MCF 10A (cell line): ENCODE measurements at regions not wholly inside any gene's neighbourhood (a gene's known extent, or its start where the extent isn't known, plus 50 kb on each side); places are given as distances from the start of the nearest gene placed in this dataset.

Experiments
- BruUV-seq: library from RNA; stranded (reverse); fragments of 400-500 nt; replicated peaks from 2 replicates; lab custom pipeline; 2021; lab: Mats Ljungman, UMichigan
- CTCF ChIA-PET: fragments of 300-600 bp; sonication (Branson Sonifier 250); formaldehyde crosslinking; extraction: SDS; loops from one replicate; lab custom pipeline; 2021; ENCODE audit warnings: antibody characterized with exemption, inconsistent platforms; lab: Yijun Ruan, JAX
- POLR2A ChIA-PET: fragments of 300-600, 350-650 bp; sonication (Branson Sonifier 250); formaldehyde crosslinking; extraction: SDS; loops from one replicate; lab custom pipeline; 2020; ENCODE audit warnings: antibody characterized with exemption, inconsistent platforms; lab: Yijun Ruan, JAX
- DNase-seq: peaks from one replicate; pipeline ENCODE4 v3.0.0-alpha.2; 2018; ENCODE audit not compliant: unreplicated experiment
- H3K27ac Mint-ChIP-seq: one replicate; pipeline ENCODE4 v1.8.0; 2022; ENCODE audit warnings: mild to moderate bottlenecking, low read depth, mixed read lengths; ENCODE audit not compliant: unreplicated experiment
- H3K27me3 Mint-ChIP-seq: one replicate; pipeline ENCODE4 v1.8.0; 2022; ENCODE audit warnings: mixed read lengths; ENCODE audit not compliant: insufficient read depth, unreplicated experiment
- H3K36me3 Mint-ChIP-seq: one replicate; pipeline ENCODE4 v1.8.0; 2022; ENCODE audit warnings: mild to moderate bottlenecking, moderate library complexity, mixed read lengths; ENCODE audit not compliant: insufficient read depth, unreplicated experiment
- H3K4me1 Mint-ChIP-seq: one replicate; pipeline ENCODE4 v1.8.0; 2022; ENCODE audit warnings: mixed read lengths; ENCODE audit not compliant: insufficient read depth, unreplicated experiment
- H3K4me3 Mint-ChIP-seq: one replicate; pipeline ENCODE4 v1.8.0; 2022; ENCODE audit warnings: mild to moderate bottlenecking, moderate library complexity, mixed read lengths; ENCODE audit not compliant: unreplicated experiment
- H3K9me3 Mint-ChIP-seq: one replicate; pipeline ENCODE4 v1.8.0; 2022; ENCODE audit warnings: mixed read lengths; ENCODE audit not compliant: unreplicated experiment
- intact Hi-C: fragments of 100-400 bp; cut with micrococcal nuclease; formaldehyde crosslinking; loops from 2 replicates; pipeline ENCODE4 v1.14.1; 2022
- TF ChIP-seq, protein P1 (sequence below): fragments of 200-600 bp; IDR thresholded peaks from one replicate; pipeline ENCODE4 v1.8.0; 2022; ENCODE audit warnings: antibody characterized with exemption, mild to moderate bottlenecking; ENCODE audit not compliant: unreplicated experiment

DNA sequence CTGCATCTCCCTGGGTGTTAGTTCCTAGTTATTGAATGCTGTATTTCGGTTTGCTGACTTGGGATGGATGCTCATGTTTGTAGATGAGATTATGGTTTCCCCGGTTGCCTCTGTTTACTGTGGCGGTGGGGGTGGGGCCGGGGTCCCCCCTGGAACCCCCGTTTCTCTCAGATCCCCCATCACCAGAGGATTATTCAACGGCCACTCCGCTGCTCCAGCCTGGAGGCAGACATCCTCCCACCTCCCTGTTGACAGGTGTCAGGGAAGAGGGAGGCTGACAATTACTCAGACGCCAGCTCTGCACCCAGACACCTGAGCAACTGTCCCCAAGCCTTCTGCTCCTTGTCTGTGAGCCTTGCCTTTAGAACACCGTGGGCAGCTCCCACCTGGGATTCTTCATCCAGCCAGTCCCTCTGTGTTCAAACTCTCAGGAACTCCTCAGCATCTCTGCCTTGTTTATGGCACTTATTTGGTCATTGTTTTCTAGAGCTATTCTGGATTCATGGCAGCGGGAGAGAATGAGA, 95.9 kb upstream of the PRR20G start:
- POLR2A ChIA-PET, result interaction anchor here (0.7 kb wide), 1 partner anchor 223 kb away, joined by 4 read pairs; no protein-coding TSS in a partner anchor
- intact Hi-C loops, result no loop called here
- TF ChIP-seq, protein P1, sequence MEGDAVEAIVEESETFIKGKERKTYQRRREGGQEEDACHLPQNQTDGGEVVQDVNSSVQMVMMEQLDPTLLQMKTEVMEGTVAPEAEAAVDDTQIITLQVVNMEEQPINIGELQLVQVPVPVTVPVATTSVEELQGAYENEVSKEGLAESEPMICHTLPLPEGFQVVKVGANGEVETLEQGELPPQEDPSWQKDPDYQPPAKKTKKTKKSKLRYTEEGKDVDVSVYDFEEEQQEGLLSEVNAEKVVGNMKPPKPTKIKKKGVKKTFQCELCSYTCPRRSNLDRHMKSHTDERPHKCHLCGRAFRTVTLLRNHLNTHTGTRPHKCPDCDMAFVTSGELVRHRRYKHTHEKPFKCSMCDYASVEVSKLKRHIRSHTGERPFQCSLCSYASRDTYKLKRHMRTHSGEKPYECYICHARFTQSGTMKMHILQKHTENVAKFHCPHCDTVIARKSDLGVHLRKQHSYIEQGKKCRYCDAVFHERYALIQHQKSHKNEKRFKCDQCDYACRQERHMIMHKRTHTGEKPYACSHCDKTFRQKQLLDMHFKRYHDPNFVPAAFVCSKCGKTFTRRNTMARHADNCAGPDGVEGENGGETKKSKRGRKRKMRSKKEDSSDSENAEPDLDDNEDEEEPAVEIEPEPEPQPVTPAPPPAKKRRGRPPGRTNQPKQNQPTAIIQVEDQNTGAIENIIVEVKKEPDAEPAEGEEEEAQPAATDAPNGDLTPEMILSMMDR, result no peak
- Mint-ChIP-seq H3K36me3 (no peaks in the 10 kb centered on the region), H3K27me3 (peaks cover 33% of the 10 kb centered on the region), H3K4me1 (no peaks in the 10 kb centered on the region), H3K4me3 (no peak overlapping the region), H3K9me3 (peaks cover 8% of the 10 kb centered on the region), H3K27ac (no peak overlapping the region)
- CTCF ChIA-PET, result interaction anchor here (0.6 to 0.9 kb wide), 3 partner anchors 67 to 790 kb away, joined by 3 read pairs; no protein-coding TSS in a partner anchor
- no peak for DNase-seq
- no TSS peak for BruUV-seq

DNA sequence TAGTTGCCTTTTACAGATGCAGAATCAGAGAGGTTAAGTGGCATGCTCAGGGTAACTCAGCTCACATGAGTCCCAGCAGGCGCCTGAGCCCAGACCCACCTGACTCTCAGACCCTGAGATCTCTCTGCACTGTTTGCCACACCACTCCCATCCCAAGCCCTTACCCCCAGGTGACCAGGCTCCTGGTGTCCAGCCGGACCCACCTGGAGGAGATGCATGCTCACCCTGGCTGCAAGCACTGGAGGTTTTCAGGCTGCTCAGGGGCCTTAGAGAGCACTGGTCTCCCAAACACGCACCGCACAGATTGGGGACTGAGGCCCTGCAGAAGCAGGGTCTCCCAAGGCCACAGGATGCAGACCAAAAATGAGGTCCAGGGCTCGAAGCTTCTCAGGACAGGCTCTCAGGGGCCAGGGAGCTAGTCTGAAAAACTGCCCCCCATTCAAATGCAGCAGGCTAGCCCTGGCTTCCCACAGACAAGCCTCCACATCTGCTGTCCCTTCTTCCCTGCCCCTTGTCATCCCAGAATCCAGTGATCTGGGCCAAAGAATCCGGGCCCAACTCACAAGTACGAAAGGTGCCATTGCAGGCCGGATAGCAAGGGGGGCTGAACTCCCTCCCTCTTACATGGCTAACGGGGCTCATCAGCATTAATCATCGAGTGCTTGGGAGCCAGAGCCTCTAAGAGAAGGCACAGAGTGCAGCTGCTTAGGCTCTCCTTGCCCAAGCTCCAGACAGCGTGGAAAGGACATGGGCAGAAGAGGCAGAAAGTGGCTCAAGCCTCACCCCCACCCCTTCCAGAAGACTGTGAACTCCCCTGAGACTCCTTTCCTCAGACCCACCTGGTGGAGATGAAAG, 90.2 kb upstream of the PRR20G start:
- H3K27me3 Mint-ChIP-seq, result peaks cover 28% of the 10 kb centered on the region
- ChIA-PET CTCF (no interaction called here), POLR2A (no interaction called here)
- H3K9me3 Mint-ChIP-seq, result peaks cover 8% of the 10 kb centered on the region
- intact Hi-C loops, result no loop called here
- no peak for DNase-seq
- no peaks in the 10 kb centered on the region for H3K36me3 Mint-ChIP-seq
- H3K27ac Mint-ChIP-seq, result no peak overlapping the region
- BruUV-seq, result no TSS peak
- no peaks in the 10 kb centered on the region for H3K4me1 Mint-ChIP-seq
- TF ChIP-seq, protein P1, result no peak
- H3K4me3 Mint-ChIP-seq, result no peak overlapping the region

DNA sequence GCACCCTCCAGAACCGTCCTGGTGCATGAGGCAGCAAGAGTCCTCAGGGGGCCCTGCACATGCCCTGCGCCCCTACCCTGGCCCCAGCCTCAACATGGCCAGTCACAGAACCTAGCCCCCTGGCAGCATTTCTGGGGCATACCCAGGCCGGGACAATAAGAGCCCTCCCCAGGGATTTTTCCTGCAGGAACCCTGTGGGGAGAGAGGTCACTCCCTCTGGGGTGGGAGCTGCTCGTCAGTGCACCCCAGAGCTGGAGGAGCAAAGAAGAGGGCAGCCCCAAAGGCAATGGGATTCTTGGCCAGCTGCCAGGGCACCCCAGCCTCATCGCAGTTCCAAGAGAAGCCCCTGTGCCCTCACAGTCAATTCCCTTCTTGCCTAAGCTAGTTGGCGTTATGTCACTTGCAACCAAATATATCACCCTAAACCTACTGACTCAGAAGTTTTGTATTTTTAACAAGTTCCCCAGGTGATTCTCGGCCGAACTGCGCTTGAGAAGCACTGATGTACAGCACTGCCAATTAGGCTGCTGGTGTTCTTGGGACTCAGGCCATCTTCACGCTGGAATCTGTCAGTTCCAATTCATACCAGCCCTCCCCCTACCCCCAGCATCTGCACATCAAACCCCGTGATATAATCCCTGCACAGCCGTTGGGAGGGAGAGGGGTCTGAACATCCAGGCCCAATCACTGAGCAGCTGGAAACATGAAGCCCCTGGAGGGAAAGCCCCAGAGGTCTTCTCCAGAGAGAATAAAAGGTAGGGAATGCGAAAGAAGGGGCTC, 87.5 kb upstream of the PRR20G start:
- no peaks in the 10 kb centered on the region for H3K9me3 Mint-ChIP-seq
- no TSS peak for BruUV-seq

More for the DNA sequence above, 87.5 kb upstream of the PRR20G start:
- ChIA-PET POLR2A (interaction anchor here (0.7 kb wide), 1 partner anchor 311 kb away, joined by 3 read pairs; no protein-coding TSS in a partner anchor), CTCF (no interaction called here)
- DNase-seq, result no peak
- no peaks in the 10 kb centered on the region for H3K36me3 Mint-ChIP-seq
- H3K27ac Mint-ChIP-seq, result no peak overlapping the region
- intact Hi-C loops, result no loop called here
- H3K4me3 Mint-ChIP-seq, result no peak overlapping the region
- no peaks in the 10 kb centered on the region for H3K4me1 Mint-ChIP-seq
- H3K27me3 Mint-ChIP-seq, result peaks cover 32% of the 10 kb centered on the region
- TF ChIP-seq, protein P1, result no peak
